GM12878 (cell line): ENCODE measurements at regions not wholly inside any gene's neighbourhood (a gene's known extent, or its start where the extent isn't known, plus 50 kb on each side); places are given as distances from the start of the nearest gene placed in this dataset.

ENCODE experiments used
- ATAC-seq: fragments of 200-7000 bp; cut with Tn5 transposase; 3 replicates; pipeline ENCODE4 v1.9.1; 2020; ENCODE audit warnings: mild to moderate bottlenecking, moderate library complexity
- BruUV-seq: library from RNA; stranded (reverse); fragments of 400-500 nt; replicated peaks from 2 replicates; lab custom pipeline; 2021; lab: Mats Ljungman, UMichigan
- CTCF ChIA-PET: fragments of 300-600 bp; sonication (Branson Sonifier 250); formaldehyde crosslinking; extraction: SDS; loops from one replicate; lab custom pipeline; 2021; ENCODE audit warnings: inconsistent platforms; lab: Yijun Ruan, JAX
- POLR2A ChIA-PET: fragments of 350-600 bp; formaldehyde crosslinking; extraction: SDS; loops from one replicate; lab custom pipeline; 2021; ENCODE audit warnings: inconsistent platforms; lab: Charles Lee
- RAD21 ChIA-PET: fragments of 300-600 bp; sonication (Branson Sonifier 250); formaldehyde crosslinking; loops from one replicate; lab custom pipeline; 2023; ENCODE audit warnings: antibody characterized with exemption; ENCODE audit not compliant: unreplicated experiment; lab: Charles Lee
- SMC1A ChIA-PET: fragments of 300-600 bp; sonication (Branson Sonifier 250); formaldehyde crosslinking; loops from one replicate; lab custom pipeline; 2023; ENCODE audit not compliant: unreplicated experiment, uncharacterized antibody; lab: Charles Lee
- DNase-seq: peaks from one replicate; pipeline ENCODE4 v3.0.0-alpha.2; 2011; ENCODE audit warnings: low read depth, low spot score
- FAIRE-seq: peaks from 3 replicates; lab custom pipeline; 2011; peaks lifted over from hg19 to GRCh38; lab: Jason Lieb, UNC
- H2AFZ ChIP-seq: 2 replicates; pipeline ENCODE4 v1.6.0; 2011; ENCODE audit warnings: low read depth, low read length, control low read depth; ENCODE audit not compliant: control insufficient read depth
- H3K27ac ChIP-seq: 2 replicates; pipeline ENCODE4 v1.5.1; 2011; ENCODE audit warnings: control low read depth; ENCODE audit not compliant: control insufficient read depth, insufficient read depth
- H3K27me3 ChIP-seq, 2 experiments: replicated peaks in 1 of 2; 2 replicates each; pipeline versions ENCODE4 v1.6.0 to v1.6.1; 2011; ENCODE audit warnings: low read length in 1 of 2; ENCODE audit not compliant: control insufficient read depth in 2 of 2, insufficient read depth in 2 of 2
- H3K36me3 ChIP-seq, 2 experiments: 2 replicates each; pipeline ENCODE4 v1.5.1; 2011; ENCODE audit warnings: low read length in 1 of 2; ENCODE audit not compliant: control insufficient read depth in 2 of 2, insufficient read depth in 2 of 2
- H3K4me1 ChIP-seq: 2 replicates; pipeline ENCODE4 v1.6.1; 2011; ENCODE audit warnings: mild to moderate bottlenecking, low read length, moderate library complexity, mixed read lengths; ENCODE audit not compliant: control insufficient read depth, insufficient read depth
- H3K4me2 ChIP-seq: 2 replicates; pipeline ENCODE4 v1.6.0; 2011; ENCODE audit warnings: control low read depth; ENCODE audit not compliant: control insufficient read depth, insufficient read depth
- H3K4me3 ChIP-seq: fragments of 200-600 bp; sonication (generic); 2 replicates; pipeline ENCODE4 v1.5.1; 2016
- H3K79me2 ChIP-seq: 2 replicates; pipeline ENCODE4 v1.6.0; 2011; ENCODE audit warnings: low read length; ENCODE audit not compliant: control insufficient read depth, insufficient read depth
- H3K9ac ChIP-seq: 2 replicates; pipeline ENCODE4 v1.8.0; 2011; ENCODE audit warnings: low read length, control low read depth, mixed read lengths; ENCODE audit not compliant: control insufficient read depth, insufficient read depth
- H3K9me3 ChIP-seq: replicated peaks from 3 replicates; pipeline ENCODE4 v1.5.1; 2011; ENCODE audit warnings: mild to moderate bottlenecking, low read length; ENCODE audit not compliant: control insufficient read depth, insufficient read depth
- H4K20me1 ChIP-seq: 2 replicates; pipeline ENCODE4 v1.6.0; 2011; ENCODE audit not compliant: control insufficient read depth, insufficient read depth
- KDM1A ChIP-seq: fragments of 200-600 bp; sonication (generic); IDR thresholded peaks from 2 replicates; pipeline ENCODE4 v1.6.1; 2016; ENCODE audit warnings: borderline replicate concordance
- RUNX3 ChIP-seq: IDR thresholded peaks from 2 replicates; pipeline ENCODE4 v1.6.1; 2012; ENCODE audit warnings: low read length, inconsistent platforms
- SIX5 ChIP-seq: IDR thresholded peaks from 2 replicates; pipeline ENCODE4 v1.6.1; 2011; ENCODE audit warnings: mild to moderate bottlenecking, low read depth, low read length, moderate library complexity; ENCODE audit not compliant: severe bottlenecking
- SPI1 ChIP-seq: IDR thresholded peaks from 2 replicates; pipeline ENCODE4 v1.6.1; 2011; ENCODE audit warnings: low read depth, mild to moderate bottlenecking, low read length, moderate library complexity, borderline replicate concordance; ENCODE audit not compliant: insufficient read depth
- ZNF274 ChIP-seq: IDR thresholded peaks from one replicate; pipeline ENCODE4 v1.8.0; 2011; ENCODE audit not compliant: insufficient read length, insufficient read depth
- WGBS: methylation state at CpG from one replicate; pipeline ENCODE4 v1.1.6; 2016; ENCODE audit warnings: low lambda C conversion rate; ENCODE audit not compliant: insufficient replicate concordance, insufficient coverage; ENCODE audit errors: missing lambda C conversion rate; 5-methylcytosine and 5-hydroxymethylcytosine counted together
- in situ Hi-C: fragments of 300-500 bp; cut with MboI; formaldehyde crosslinking; loops from 9 replicates; pipeline ENCODE4 v1.14.3; 2018; ENCODE audit warnings: mixed read lengths
- intact Hi-C: fragments of 100-400 bp; cut with micrococcal nuclease; formaldehyde crosslinking; loops from one replicate; pipeline ENCODE4 v1.14.2; 2022; ENCODE audit not compliant: unreplicated experiment

- H3K79me2 ChIP-seq: no peaks in the 10 kb centered on the region
Measured at GRCh38 chrX:11837437-11837836, 79.4 kb downstream of the MSL3 start.

DNA sequence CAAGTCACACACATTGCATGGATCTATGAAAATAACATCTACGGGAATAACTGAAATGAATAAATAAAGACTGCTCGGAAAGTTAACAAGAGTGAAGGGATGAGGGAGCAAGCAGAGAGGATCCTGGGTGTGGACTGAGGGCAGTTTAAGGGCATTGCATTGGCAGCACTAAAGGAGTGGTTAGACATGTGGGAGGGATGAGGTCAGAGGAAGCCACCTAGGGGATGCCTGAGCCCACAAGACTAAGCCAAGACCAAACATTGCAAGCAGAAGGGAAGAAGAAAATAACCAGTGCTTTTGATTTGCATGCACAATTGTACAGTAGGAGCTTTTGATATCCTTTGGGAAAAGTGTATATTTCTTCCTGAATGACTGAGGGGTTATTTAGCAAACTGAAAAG is 106.1 kb downstream of the MSL3 start:
- Histone ChIP-seq H3K9me3 (no peaks in the 10 kb centered on the region), H4K20me1 (no peaks in the 10 kb centered on the region)

More at GRCh38 chrX:11837437-11837836, 79.4 kb downstream of the MSL3 start:
- DNase-seq: no peak
- Histone ChIP-seq H3K27ac (no peak overlapping the region), H3K9me3 (no peaks in the 10 kb centered on the region), H3K4me1 (no peaks in the 10 kb centered on the region), H3K4me2 (no peak overlapping the region), H3K9ac (no peak overlapping the region), H4K20me1 (no peaks in the 10 kb centered on the region), H3K4me3 (no peak overlapping the region), H2AFZ (no peak overlapping the region), H3K36me3 (no peaks in the 10 kb centered on the region), H3K27me3 (peaks cover 0 to 2% of the 10 kb centered on the region in 2 experiments; a peak in 1 of 4 replicates)
- intact Hi-C loops (no loop called here), in situ Hi-C loops (no loop called here)
- FAIRE-seq: no peak
- ChIA-PET SMC1A (interaction anchor here (1.0 to 6.0 kb wide), 9 partner anchors 12 to 84 kb away, joined by 3 to 57 read pairs (median 4); no protein-coding TSS in a partner anchor), CTCF (interaction anchor here (1.3 to 3.8 kb wide), 7 partner anchors 9 to 171 kb away, joined by 3 to 13 read pairs (median 5); no protein-coding TSS in a partner anchor), RAD21 (interaction anchor here (1.0 to 5.3 kb wide), 4 partner anchors 10 to 66 kb away, joined by 4 to 34 read pairs (median 8); no protein-coding TSS in a partner anchor), POLR2A (no interaction called here)
- no TSS peak for BruUV-seq
- TF ChIP-seq SPI1 (peak; percentile 53; the same call in 1 of the 2 replicates), ZNF274 (no peak), SIX5 (no peak)
- ATAC-seq: peak; percentile 56
- 2% methylated on average over 3 of the region's 3 CpGs for WGBS

More for the DNA sequence above, 106.1 kb downstream of the MSL3 start:
- Histone ChIP-seq H3K79me2 (no peaks in the 10 kb centered on the region), H3K4me1 (no peaks in the 10 kb centered on the region), H3K4me2 (no peak overlapping the region), H3K4me3 (no peak overlapping the region), H3K9ac (no peak overlapping the region), H3K36me3 (no peaks in the 10 kb centered on the region), H3K27me3 (no peaks in the 10 kb centered on the region), H3K27ac (no peak overlapping the region), H2AFZ (no peak overlapping the region)
- intact Hi-C loops: no loop called here
- ATAC-seq (peak; percentile 78), FAIRE-seq (no peak), DNase-seq (no peak)
- BruUV-seq: no TSS peak
- ChIA-PET CTCF (no interaction called here), POLR2A (no interaction called here), SMC1A (interaction anchor here (0.9 to 1.1 kb wide), 2 partner anchors 7 to 27 kb away, joined by 3 to 4 read pairs; no protein-coding TSS in a partner anchor), RAD21 (no interaction called here)
- no peak for TF ChIP-seq KDM1A
- TF ChIP-seq RUNX3: 0 out of 2 replicates have a peak, but pooled peaks have one; percentile 18
- WGBS: 59% methylated on average over 2 of the region's 2 CpGs
- in situ Hi-C loops: no loop called here
